Epithelial cell of esophagus (primary cell): ENCODE measurements at regions not wholly inside any gene's neighbourhood (a gene's known extent, or its start where the extent isn't known, plus 50 kb on each side); places are given as distances from the start of the nearest gene placed in this dataset.
A peak's percentile ranks its signal among the peaks of the same experiment; 100 is the strongest.

Experiments
- DNase-seq: peaks from one replicate; pipeline ENCODE4 v3.0.0; 2010; ENCODE audit warnings: low read depth
- H3K4me3 ChIP-seq: 2 replicates; pipeline ENCODE4 v1.5.1; 2011; ENCODE audit warnings: mild to moderate bottlenecking, low read length, control low read depth
- CTCF ChIP-seq: IDR thresholded peaks from 2 replicates; pipeline ENCODE4 v1.5.1; 2011; ENCODE audit warnings: low read depth, mild to moderate bottlenecking, low read length, control low read depth, inconsistent platforms; ENCODE audit not compliant: insufficient read depth; ENCODE audit errors: missing control alignments

- DNase-seq, result no peak
Observed at GRCh38 chr6:166775923-166776220, 148.8 kb upstream of the RPS6KA2 start.

GRCh38 chr6:166775180-166775922, 148.3 kb upstream of the RPS6KA2 start:
- no peak overlapping the region for H3K4me3 ChIP-seq
- peak; percentile 83 for DNase-seq
- peak; percentile 96 for TF ChIP-seq CTCF

More at GRCh38 chr6:166775923-166776220, 148.8 kb upstream of the RPS6KA2 start:
- no peak overlapping the region for H3K4me3 ChIP-seq
- TF ChIP-seq CTCF, result no peak

- no peak for DNase-seq
- H3K4me3 ChIP-seq, result no peak overlapping the region
- no peak for TF ChIP-seq CTCF
Observed at GRCh38 chr6:166774770-166775169, 147.7 kb upstream of the RPS6KA2 start.

GRCh38 chr6:166774292-166774691, 147.2 kb upstream of the RPS6KA2 start:
- no peak for DNase-seq
- no peak overlapping the region for H3K4me3 ChIP-seq
- TF ChIP-seq CTCF, result no peak

- no peak overlapping the region for H3K4me3 ChIP-seq
- DNase-seq, result no peak
- TF ChIP-seq CTCF, result peak; percentile 19
Observed at GRCh38 chr6:166772518-166772917, 145.5 kb upstream of the RPS6KA2 start.

- TF ChIP-seq CTCF, result no peak
- no peak for DNase-seq
- no peak overlapping the region for H3K4me3 ChIP-seq
Observed at GRCh38 chr6:166771701-166772100, 144.7 kb upstream of the RPS6KA2 start.
